NCI-H226 (cell line): ENCODE measurements at regions not wholly inside any gene's neighbourhood (a gene's known extent, or its start where the extent isn't known, plus 50 kb on each side); places are given as distances from the start of the nearest gene placed in this dataset.

Experiments used
- DNase-seq: peaks from one replicate; pipeline ENCODE4 v3.0.0-alpha.2; 2015

DNA sequence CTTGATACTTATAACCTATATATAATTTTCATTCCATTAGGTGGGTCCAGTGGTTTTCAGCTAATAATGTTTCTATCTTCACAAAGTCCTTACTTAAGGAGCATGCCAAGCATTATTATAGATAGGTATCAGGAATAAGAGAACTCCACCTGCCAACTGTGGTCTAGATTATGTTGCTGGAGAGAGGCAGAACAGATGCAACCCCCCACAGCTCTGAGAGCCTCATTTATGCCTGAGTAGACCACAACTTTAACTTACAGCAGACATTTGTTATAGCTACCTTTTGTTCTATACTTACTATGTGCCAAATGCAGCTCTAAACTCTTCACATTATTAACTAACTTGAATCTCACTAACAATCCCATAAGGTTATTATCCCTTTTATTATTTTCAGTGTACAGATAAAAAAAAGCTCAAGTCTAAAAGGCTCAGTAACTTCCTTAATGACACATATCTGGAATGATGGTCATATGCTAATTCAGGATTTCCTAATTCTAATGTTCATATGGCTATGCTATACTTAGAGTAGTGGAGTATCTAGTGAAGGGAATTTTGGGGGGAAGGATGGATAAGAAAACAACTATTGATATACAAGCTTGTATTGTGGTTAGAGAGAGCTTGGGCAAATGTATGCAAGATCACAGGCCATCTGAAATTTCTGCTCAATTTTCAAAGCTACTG is 119.1 kb upstream of the RND3 start:
- no peak for DNase-seq

DNA sequence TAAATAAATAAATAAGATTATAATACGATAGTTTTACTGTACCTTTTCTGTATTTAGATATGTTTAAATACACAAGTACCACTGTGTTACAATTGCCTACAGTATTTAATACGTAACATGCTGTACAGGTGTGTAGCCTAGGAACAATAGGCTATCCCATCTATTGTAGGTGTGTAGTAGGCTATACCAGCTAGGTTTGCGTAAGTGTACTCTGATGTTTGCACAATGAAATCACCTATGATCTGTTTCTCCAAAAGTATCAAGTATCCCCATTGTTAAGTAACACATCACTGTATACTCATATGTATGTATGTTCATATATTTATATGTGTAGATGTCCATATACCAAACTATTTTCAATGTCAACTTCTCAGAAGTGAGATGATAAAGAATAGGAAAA is 118.2 kb upstream of the RND3 start:
- no peak for DNase-seq

DNA sequence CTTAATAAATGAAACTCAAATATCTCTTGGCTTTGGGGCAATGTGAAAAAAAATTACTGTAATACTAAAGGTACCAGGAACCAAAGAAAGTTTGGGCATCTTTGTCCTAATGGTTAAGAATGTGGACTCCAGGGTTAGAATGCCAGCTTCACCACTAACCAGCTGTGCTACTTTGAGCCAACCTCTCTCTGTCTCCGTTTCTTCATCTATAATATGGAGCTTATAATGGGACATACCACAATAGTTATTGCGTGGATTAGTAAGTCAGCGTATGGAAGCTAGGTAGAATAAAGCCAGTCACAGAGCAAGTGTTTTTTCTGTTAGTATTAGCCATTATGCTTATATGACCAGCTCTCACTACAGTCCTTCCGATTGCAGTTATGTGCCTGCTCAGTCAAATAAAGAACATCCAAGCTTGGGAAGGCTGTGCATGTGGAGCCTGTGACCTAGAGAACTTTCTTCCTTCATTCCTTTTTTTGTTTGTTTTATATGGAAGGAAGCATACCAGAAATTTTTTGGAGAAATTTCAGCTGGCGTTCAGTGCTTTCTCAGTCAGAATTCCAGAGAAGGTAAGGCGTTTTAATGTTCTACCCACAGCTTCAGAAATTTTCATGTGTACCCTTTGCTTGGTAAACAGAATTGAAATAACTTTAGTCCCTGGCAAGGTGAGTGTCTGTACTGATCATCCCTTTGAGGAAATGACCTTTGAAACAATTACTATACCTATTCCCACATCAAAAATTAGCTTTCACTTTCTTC is 114.0 kb upstream of the RND3 start:
- peak; percentile 42 for DNase-seq

DNA sequence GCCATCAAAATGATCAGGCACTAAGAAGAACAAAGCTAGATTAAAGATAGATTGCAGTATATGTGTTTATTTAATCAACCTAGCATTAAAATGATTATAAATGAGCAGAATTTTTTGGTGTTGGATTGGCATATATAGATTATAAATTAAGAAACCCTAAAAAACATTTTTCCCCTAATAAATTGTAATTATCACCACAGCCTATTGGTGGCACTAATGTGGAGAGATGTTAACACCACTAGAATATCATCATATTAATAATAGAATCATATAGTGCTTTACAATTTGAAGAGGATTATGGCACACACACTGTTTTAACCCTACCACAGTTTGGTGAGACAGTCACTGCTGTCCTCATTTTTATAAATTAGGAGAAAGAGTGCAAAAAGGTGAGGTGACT is 112.4 kb upstream of the RND3 start:
- DNase-seq: no peak

DNA sequence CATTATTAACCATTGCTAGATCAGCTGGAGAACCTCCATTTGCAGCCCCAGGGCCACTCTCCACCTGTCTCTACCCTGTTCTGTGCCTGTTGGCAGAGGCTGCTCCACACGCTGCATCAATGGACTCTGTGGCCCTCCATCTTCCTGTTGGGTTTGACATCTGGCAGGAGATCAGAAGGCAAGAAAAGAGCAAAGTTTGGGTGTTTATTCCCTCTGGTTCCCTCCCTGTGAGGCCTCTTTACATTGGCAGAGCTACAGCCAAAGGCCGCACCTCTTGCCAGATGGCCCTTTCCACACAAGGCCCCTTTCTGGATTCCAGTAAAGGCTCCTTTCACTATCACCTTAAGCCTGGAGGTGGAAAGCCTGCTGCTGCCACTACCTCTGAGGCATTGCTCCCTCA is 110.9 kb upstream of the RND3 start:
- DNase-seq: no peak

DNA sequence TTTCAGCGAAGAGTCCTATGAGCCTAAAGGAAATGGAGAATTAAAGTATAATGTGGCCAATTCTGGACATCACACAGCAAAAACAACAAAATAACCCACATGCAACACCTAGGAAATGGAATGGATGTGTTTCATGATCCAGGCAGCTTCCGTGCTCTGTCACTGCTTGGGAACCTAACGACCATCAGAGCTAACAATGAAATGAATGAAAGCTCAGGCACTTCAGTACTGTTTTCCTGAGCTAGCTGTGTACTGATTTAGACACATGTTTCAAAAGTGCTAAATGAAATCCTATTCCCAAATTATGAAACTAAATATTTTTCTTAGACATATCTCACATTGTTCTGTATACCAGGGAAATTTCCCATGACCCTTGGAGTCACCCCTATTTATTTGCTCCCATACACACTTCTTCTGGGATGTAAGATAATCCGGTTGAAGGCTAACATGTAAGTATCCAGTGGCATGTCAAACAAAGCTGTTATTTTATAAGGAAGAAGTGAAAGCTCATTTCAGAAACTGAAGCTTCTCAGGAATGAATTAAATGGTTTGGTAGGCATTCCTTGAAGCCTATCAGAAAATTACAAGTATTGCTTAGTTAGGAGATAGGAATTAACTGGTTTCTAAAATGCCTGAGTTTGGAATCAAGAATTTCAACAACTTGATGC is 108.5 kb upstream of the RND3 start:
- DNase-seq: no peak

DNA sequence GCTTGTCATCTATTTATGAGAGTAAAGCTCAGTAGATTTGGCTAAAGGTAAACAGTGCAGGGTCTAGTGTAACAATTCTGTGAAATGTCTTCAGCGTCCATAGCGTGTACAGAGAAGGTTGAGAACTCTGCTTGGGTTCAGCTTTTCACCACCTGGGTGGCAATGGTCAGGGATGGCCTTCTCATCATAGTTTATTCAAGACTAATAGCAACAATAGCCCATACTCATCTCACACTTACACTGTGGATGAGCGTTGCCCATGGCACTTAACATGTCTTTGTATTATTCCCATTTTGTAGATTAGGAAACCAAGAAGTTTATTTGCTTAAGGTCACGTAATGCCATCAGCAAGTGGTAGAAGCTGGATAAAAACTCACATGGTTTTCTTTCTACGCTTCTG is 106.8 kb upstream of the RND3 start:
- DNase-seq: no peak

DNA sequence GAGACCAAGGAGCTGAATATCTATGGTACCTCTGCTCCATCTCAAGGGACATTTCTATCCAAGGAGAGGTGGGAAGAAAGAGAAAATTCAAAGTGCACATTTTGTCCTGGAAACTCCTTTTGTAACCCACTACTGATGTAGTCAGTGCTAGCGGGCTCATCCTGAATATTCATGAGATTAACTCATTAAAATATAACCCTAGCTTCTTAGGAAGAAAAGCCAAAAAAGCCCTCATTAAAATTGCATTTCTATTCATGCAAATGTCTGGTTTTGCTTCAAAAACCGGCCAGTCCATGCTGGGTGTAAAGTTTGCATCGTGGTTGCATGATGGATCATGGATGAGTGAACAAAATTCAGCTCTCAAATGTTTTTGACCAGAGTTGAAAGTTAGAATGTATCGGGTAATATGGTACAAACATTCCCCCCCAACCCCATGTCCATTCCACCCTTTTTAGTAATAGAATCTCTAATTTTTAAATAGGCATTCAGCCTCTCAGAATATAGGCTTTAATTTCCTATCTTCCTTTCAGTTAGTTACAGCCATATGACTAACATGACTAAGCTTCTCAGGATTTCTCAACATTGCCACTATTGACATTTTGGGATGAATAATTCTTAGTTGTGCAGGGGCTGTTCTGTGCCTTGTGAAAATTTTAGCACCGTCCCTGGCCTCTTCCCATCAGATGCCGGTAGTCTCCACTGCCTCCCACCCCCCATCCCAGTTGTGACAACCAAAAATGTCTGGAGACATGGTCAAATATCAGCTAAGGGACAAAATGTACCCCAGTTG is 104.2 kb upstream of the RND3 start:
- no peak for DNase-seq

DNA sequence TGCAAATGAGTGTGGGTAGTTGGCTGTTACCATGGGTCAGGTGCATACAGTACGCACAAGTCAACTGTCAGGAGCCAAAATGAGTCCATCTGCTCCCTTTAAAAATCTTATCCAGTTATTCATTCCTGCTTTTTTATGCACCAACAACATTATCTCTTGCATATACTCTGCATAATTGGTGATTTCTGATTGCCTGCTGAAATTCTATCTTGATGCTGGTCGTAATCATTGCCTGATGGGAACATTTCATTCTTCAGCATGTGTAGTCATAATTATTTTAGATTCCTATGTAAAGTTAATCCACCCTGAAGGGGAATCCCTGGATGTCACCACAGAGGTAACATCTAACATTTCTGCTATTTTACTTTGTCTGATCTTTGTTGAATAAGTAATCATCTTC is 102.2 kb upstream of the RND3 start:
- no peak for DNase-seq

DNA sequence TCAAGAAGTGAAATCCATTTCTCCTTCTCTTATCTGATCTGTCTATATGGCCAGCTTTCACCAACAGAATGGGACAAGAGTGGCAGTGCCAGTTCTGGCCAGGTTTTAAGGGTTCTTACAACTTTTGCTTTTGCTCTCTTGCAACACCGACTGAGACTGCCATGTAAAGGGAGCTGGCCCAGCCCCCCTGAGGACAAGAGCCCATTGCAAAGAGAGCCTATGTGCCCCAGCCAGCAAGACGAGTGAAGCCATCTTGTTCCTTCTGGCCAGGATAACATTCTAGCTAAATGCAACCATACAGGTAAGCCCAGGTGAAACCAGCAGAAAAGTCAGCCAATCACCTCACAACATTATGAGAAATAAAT is 101.0 kb upstream of the RND3 start:
- no peak for DNase-seq

DNA sequence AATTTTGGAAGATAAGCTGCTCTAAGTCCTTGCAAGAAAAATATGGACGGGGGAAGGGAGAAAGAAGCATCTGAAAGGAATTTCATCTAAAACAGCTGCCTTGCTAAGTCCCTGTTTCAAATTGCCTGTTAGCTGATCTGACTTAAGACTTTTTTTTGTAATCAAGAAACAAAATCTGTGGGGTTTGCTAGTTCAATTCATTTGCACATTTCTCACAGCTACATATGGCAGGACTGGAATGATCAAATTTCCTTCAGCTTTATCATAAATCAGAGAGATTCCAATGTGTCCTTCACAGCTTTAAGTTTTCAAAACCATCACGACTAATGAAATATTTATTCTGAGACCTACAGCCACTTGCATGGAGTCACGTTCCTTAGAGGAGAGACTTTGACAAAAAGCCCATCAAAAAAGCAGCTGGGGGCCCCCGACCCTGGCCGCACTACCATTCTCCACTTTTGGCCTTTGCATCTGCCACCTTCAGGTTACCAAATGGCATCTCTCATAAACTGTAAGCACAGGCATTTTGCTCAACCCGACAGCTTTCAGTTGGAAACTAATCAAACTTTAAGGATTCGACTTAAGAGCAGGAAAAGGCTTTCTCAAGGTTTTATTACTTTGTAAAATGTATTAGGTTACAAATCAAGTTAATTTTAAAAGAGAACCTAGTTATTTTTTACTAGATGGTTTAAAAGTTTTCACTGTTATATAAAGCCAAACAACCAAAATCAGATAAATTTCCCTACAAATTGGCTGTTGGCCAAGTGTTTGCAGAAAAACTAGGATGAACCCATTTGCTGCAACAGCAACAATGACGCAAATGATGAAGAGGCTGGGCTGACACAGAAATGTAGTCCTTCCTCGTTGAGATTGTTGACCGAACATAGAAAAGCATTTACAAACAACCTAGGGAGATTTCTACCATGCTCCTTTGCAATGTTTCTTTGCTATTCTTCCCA is 100.4 kb upstream of the RND3 start:
- DNase-seq: no peak

DNA sequence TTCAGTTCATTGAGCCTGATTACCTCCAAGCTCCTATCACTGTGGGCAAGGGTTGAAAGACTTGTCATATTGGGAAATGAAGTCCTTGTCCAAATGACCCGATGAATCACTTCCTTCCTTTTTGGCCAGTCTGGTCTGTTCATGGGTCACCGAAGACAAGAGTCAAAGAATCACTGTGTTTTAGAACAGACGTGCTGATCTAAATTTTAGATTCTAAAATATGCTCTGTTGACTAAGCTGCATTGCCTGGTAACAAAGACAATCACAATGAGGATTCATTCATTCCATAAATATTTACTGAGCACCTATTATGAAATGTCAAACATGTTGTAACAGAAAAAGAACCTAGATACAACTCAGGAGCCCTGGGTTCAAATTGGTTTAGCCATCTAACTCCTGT is 99.4 kb upstream of the RND3 start:
- peak; percentile 37 for DNase-seq

DNA sequence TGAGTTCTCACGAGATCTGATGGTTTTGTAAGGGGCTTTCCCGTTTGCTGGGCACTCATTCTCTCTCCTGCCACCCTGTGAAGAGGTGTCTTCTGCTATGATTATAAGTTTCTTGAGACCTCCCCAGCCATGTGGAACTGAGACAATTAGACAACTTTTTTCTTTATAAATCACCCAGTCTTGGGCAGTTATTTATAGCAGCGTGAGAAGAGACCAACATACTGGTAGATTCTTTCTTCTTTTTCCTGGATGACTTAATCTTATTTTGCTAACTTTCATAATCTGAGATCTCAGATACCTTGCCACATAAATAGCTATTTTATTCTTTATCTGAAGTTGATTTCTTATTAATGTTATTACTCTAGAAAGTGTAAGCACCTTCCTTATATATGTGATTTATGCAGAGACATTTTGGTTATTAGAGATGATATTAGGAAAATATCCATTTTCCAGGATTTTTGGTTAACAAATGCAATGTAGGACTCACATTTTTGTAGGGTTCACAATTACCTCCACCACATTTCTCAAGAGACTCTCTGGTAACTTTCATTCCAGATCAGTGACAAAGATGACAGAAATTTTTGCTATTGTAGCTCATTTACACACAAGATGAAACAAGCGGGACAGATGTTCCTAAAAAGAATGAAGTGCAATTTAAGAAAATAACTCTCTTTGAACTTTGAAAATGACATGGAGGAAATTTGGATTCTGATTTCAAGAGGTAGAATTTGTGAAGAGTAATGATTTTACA is 97.9 kb upstream of the RND3 start:
- no peak for DNase-seq

DNA sequence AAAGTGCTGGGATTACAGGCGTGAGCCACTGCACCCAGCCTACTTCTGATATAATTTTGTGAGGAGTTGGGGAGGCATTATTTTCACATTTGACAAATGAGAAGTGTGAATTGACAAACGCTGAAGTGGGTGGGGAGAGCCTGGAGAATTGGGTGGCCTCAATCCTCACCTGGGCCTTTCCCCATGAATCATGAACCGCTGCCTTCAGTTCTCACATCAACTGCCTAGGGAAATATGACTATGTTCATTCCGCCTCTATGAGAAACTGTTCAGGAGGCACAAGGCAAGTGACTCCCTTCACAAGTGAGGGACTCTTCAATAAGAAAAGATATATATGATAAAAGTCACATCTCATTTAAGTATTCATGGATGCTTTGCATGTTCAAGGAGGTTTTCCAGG is 96.6 kb upstream of the RND3 start:
- DNase-seq: no peak

DNA sequence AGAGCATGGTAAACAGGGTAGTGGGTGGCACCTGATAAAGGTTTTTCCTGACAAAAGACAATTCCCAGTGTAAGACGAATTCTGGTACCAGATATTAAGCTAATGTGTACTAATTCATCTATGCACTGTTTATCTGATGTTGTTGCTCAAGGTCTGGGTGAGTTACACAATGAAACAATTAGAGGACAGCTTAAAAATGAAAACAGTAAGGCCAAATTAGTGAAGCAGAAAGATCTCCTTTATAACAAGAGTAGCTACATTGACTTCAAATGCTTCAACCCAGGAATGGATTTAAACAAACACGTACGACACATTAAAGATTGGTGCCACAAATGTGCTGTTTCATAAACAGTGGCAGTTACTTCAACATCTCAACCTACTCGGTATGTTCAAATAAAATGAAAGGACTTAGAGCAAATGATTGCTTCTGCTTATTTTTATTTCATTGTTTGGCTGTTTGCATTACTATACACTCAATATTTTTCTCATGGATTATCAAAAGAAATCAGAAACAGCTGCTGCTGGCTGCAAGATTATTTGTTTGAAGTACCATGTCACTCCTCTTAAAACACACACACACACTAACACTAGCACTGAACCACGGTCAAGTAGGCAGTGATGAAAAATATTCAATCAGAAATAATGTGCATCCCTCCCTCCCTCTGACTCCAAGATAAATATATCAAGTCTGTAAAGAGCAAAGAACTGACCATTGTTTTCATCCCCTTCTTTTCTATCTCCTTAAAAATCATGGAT is 94.4 kb upstream of the RND3 start:
- no peak for DNase-seq

DNA sequence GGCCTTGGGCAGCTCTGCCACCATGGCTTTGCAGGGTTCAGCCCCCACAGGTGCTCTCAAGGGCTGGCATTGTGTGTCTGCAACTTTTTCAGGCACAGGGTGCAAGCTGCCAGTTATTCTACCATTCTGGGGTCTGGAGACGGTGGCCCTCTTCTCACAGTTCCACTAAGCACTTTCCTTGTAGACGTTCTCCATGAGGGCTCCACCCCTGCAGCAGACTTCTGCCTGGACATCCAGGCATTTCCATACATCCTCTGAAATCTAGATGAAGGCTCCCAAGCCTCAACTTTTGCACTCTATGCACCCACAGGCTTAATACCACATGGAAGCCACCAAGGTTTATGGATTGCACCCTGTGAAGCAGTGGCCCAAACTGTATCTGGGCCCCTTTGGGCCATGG is 91.0 kb upstream of the RND3 start:
- no peak for DNase-seq

DNA sequence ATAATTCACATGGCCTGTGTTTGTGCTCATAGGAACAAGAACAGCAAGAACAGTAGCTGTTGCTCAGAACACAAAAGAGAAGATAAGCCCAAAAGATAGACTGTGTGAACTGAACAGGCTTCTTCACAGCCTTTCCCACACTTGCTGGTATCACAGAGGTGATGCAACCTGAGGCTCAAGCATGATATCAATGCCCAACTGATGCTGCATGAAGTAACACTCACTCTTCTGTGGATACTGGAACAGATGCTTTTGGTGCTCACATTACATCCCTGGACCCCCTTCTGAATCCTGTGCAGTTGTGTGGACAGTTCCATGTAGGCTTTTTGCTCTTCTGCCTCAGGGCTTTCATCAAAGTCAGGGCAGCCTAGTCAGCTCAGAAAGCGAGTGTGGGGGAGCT is 88.4 kb upstream of the RND3 start:
- peak; percentile 49 for DNase-seq

DNA sequence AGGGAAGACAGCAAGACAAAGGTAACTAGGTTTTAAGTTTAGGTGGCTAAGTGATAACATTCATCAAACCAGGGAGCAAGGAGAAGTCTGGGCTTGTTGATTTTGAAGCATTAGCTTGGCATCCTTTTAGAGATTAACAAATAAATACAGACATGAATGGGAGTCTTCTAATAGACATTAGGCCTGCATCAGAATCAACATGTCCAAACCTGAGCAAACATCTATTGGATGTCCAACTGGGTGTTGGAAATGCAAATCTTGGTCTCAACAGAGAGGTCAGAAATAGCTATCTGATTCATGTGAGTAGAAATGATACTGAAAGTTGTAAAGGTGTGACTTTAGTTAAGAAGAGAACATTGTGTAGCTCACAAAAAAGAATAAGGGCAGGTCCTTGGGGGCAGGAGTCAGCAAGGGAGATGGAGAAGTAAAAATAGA is 85.5 kb upstream of the RND3 start:
- no peak for DNase-seq

DNA sequence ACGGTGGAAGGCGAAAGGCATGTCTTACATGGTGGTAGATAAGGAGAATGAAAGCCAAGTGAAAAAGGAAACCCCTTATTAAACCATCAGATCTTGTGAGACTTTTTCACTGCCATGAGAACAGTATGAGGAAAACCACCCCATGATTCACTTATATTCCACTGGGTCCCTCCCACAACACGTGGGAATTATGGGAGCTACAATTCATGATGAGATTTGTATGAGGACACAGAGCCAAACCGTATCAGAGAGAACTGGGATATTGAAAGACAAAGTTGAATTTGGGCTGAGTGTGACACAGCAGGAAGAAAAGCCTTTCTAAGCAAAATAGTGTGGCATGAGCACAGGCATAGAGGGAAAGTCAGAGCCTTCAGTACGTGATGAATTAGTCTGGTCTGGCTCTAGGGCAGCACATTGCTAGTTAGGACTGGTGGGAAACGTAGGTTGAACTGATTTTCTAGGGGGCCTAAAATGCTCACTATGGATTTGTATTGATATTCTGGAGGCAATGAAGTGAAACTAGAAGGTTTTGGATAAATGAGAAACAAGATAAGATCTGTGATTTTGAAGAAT is 84.8 kb upstream of the RND3 start:
- no peak for DNase-seq

DNA sequence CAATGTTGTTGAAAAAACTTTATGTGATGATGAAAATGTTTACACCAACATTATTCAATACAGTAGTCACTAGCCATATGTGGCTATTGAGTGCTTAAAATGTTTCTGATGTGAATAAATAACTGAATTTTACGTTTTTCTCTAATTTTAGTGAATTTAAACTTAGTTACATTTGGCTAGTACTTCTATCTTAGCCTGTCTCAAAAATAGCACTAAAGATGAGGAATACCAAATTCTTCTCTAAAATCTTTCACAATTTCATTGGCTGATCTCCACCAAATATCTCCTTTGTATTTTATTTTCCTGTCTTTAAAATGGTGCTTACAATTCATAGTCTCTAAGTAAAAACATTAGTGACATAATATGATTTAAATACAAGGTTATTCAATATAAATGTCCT is 83.7 kb upstream of the RND3 start:
- no peak for DNase-seq
